SK-N-SH (cell line): ENCODE measurements at regions not wholly inside any gene's neighbourhood (a gene's known extent, or its start where the extent isn't known, plus 50 kb on each side); places are given as distances from the start of the nearest gene placed in this dataset.

Source experiments
- CTCF ChIA-PET: fragments of 300-600, 350-600 bp; formaldehyde crosslinking; extraction: SDS; loops from one replicate; lab custom pipeline; 2021; lab: Yijun Ruan, JAX
- POLR2A ChIA-PET: fragments of 350-600 bp; sonication (Branson Sonifier 250); formaldehyde crosslinking; extraction: SDS; loops from one replicate; lab custom pipeline; 2020; ENCODE audit warnings: antibody characterized with exemption, inconsistent platforms; lab: Yijun Ruan, JAX
- DNase-seq: peaks from one replicate; pipeline ENCODE4 v3.0.0; 2012
- H2AFZ ChIP-seq: fragments of 200-600 bp; sonication (generic); 2 replicates; pipeline ENCODE4 v1.8.1; 2016; ENCODE audit warnings: antibody characterized with exemption, mild to moderate bottlenecking, low read depth
- H3F3A ChIP-seq: fragments of 200-600 bp; sonication (generic); replicated peaks from 2 replicates; pipeline ENCODE3; 2016; ENCODE audit warnings: antibody characterized with exemption, mild to moderate bottlenecking; ENCODE audit not compliant: insufficient read depth
- H3K27ac ChIP-seq, 2 experiments: fragments of 200-500 bp in 1 of 2; fragments of 200-600 bp in 1 of 2; sonication (Bioruptor generic) in 1 of 2; sonication (generic), shearing (Covaris generic) in 1 of 2; 2 replicates each; pipeline versions ENCODE4 v1.5.1 to v1.6.1; 2014 to 2016; ENCODE audit warnings: low read depth in 2 of 2, inconsistent platforms in 1 of 2, low read length in 1 of 2, mild to moderate bottlenecking in 1 of 2, mixed read lengths in 1 of 2
- H3K27me3 ChIP-seq: fragments of 200-600 bp; sonication (generic), shearing (Covaris generic); 2 replicates; pipeline ENCODE4 v1.6.1; 2016; ENCODE audit warnings: mixed run types; ENCODE audit not compliant: insufficient read depth
- H3K36me3 ChIP-seq, 2 experiments: fragments of 200-500 bp in 1 of 2; fragments of 200-600 bp in 1 of 2; sonication (Bioruptor generic) in 1 of 2; sonication (generic) in 1 of 2; replicated peaks in 1 of 2; 2 replicates each; pipeline versions ENCODE3 to v1.5.1; 2014 to 2016; ENCODE audit warnings: low read length in 1 of 2, mild to moderate bottlenecking in 1 of 2; ENCODE audit not compliant: insufficient read depth in 2 of 2, control insufficient read depth in 1 of 2
- H3K4me1 ChIP-seq, 2 experiments: fragments of 200-500 bp in 1 of 2; fragments of 200-600 bp in 1 of 2; sonication (Bioruptor generic) in 1 of 2; sonication (generic), shearing (Covaris generic) in 1 of 2; 2 replicates each; pipeline versions ENCODE4 v1.5.1 to v1.6.1; 2014 to 2016; ENCODE audit warnings: low read depth in 1 of 2, low read length in 1 of 2, mixed run types in 1 of 2; ENCODE audit not compliant: insufficient read depth in 2 of 2, control insufficient read depth in 1 of 2
- H3K4me2 ChIP-seq: fragments of 200-600 bp; sonication (generic), shearing (Covaris generic); 2 replicates; pipeline ENCODE4 v1.6.1; 2017; ENCODE audit warnings: mixed run types
- H3K4me3 ChIP-seq, 2 experiments: fragments of 200-500 bp in 1 of 2; fragments of 200-600 bp in 1 of 2; sonication (Bioruptor generic) in 1 of 2; sonication (generic), shearing (Covaris generic) in 1 of 2; 2 replicates each; pipeline versions ENCODE4 v1.5.1 to v1.8.1; 2014 to 2016; ENCODE audit warnings: low read depth in 2 of 2, inconsistent platforms in 1 of 2, low read length in 1 of 2, mild to moderate bottlenecking in 1 of 2, mixed read lengths in 1 of 2, moderate library complexity in 1 of 2
- H3K79me2 ChIP-seq: fragments of 200-600 bp; sonication (generic); 2 replicates; pipeline ENCODE4 v1.8.1; 2017; ENCODE audit warnings: mild to moderate bottlenecking; ENCODE audit not compliant: insufficient read depth
- H3K9ac ChIP-seq: fragments of 200-600 bp; sonication (generic); 2 replicates; pipeline ENCODE4 v1.6.1; 2017; ENCODE audit warnings: mixed run types
- H3K9me2 ChIP-seq: fragments of 200-600 bp; sonication (generic); 2 replicates; pipeline ENCODE4 v1.6.1; 2017; ENCODE audit warnings: mixed run types
- H3K9me3 ChIP-seq: fragments of 200-600 bp; sonication (generic); 2 replicates; pipeline ENCODE4 v1.6.1; 2017; ENCODE audit warnings: mixed run types, mild to moderate bottlenecking, moderate library complexity
- H4K20me1 ChIP-seq: fragments of 200-600 bp; sonication (generic); 2 replicates; pipeline ENCODE4 v1.6.1; 2017; ENCODE audit warnings: mild to moderate bottlenecking, mixed run types; ENCODE audit not compliant: insufficient read depth
- CHD2 ChIP-seq: fragments of 150-350 bp; IDR thresholded peaks from 2 replicates; pipeline ENCODE4 v1.6.1; 2018; ENCODE audit warnings: low read length; ENCODE audit not compliant: partially characterized antibody
- CTCF ChIP-seq: fragments of 200-600 bp; sonication (generic); IDR thresholded peaks from 2 replicates; pipeline ENCODE4 v1.6.1; 2017; ENCODE audit warnings: antibody characterized with exemption, mild to moderate bottlenecking, moderate library complexity
- ELF1 ChIP-seq: IDR thresholded peaks from 2 replicates; pipeline ENCODE4 v1.4.0; 2012
- GABPA ChIP-seq: IDR thresholded peaks from 2 replicates; pipeline ENCODE4 v1.4.0; 2012; ENCODE audit warnings: low read depth, mild to moderate bottlenecking
- GATA2 ChIP-seq: sonication (generic); formaldehyde crosslinking; IDR thresholded peaks from 2 replicates; pipeline ENCODE4 v1.5.0; 2020; ENCODE audit warnings: mild to moderate bottlenecking, missing genetic modification reagents
- MXI1 ChIP-seq: IDR thresholded peaks from 2 replicates; pipeline ENCODE4 v1.6.1; 2012; ENCODE audit warnings: mild to moderate bottlenecking, low read depth, low read length, improper control_type of control experiment
- NFIC ChIP-seq: IDR thresholded peaks from 2 replicates; pipeline ENCODE4 v1.4.0; 2012; ENCODE audit warnings: borderline replicate concordance
- RAD21 ChIP-seq: IDR thresholded peaks from 2 replicates; pipeline ENCODE4 v1.6.1; 2012; ENCODE audit warnings: mild to moderate bottlenecking, low read length
- RCOR1 ChIP-seq: fragments of 150-350 bp; IDR thresholded peaks from 2 replicates; pipeline ENCODE4 v1.6.1; 2017; ENCODE audit warnings: antibody characterized with exemption, low read length
- RFX5 ChIP-seq: IDR thresholded peaks from 2 replicates; pipeline ENCODE4 v1.6.1; 2012; ENCODE audit warnings: mild to moderate bottlenecking, improper control_type of control experiment, low read length
- SMC3 ChIP-seq: IDR thresholded peaks from 2 replicates; pipeline ENCODE4 v1.6.1; 2012; ENCODE audit warnings: low read depth, low read length, improper control_type of control experiment
- USF1 ChIP-seq: IDR thresholded peaks from 2 replicates; pipeline ENCODE4 v1.4.0; 2012; ENCODE audit warnings: low read depth, borderline replicate concordance
- WGBS: methylation state at CpG from one replicate; pipeline ENCODE4 v1.1.6; 2017; ENCODE audit warnings: low lambda C conversion rate; 5-methylcytosine and 5-hydroxymethylcytosine counted together
- TF ChIP-seq, protein P1 (sequence below): fragments of 150-350 bp; IDR thresholded peaks from 2 replicates; pipeline ENCODE4 v1.6.1; 2017; ENCODE audit warnings: antibody characterized with exemption, low read length, low read depth, borderline replicate concordance

DNA sequence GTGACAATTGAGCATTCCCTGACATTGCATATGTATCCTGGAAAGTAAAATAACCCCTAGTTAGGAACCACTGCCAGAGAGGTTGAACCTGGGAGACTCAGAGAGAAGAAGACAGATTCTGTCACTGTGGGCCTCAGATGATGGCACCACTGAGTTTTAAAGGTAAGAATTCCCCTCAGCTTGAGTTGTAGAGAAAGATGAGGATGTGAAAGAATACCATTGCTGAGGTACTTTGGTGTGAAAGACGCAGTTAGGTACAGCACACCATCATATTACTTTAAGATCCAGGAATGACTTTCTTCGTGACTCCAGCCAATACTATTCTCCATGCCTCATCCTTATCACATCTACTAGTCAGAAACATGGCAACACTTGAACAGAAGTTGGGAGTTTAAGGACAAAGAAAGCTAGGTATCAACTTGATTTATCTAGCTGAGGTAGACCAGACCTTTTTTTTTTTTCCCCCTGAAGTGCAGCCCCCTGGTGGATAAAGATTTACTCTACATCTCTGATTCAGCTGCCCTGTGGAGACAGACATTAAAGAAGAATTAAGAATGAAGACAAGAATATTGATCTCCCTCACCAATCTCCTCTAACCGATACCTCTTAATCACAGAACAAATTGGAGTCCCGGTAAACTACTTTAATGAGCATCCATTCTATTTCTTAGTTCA lies 630.5 kb upstream of the FANCL start:
- H3K4me1 ChIP-seq, result no peaks in the 10 kb centered on the region
- no peaks in the 10 kb centered on the region for H3F3A ChIP-seq
- no peak overlapping the region for H3K4me2 ChIP-seq
- no peak for DNase-seq
- H3K27me3 ChIP-seq, result no peaks in the 10 kb centered on the region
- no peak overlapping the region for H2AFZ ChIP-seq
- H3K27ac ChIP-seq, result no peak overlapping the region
- POLR2A ChIA-PET, result no interaction called here
- H3K4me3 ChIP-seq, result no peak overlapping the region
- no peak overlapping the region for H3K9ac ChIP-seq
- no peaks in the 10 kb centered on the region for H3K36me3 ChIP-seq
- no peaks in the 10 kb centered on the region for H3K79me2 ChIP-seq
- no peaks in the 10 kb centered on the region for H4K20me1 ChIP-seq
- no peaks in the 10 kb centered on the region for H3K9me3 ChIP-seq
- H3K9me2 ChIP-seq, result no peaks in the 10 kb centered on the region
- CTCF ChIA-PET, result interaction anchor here (0.8 to 1.4 kb wide), 2 partner anchors 12 to 133 kb away, joined by 3 read pairs; no protein-coding TSS in a partner anchor
- TF ChIP-seq CTCF (peak; percentile 48), SMC3 (no peak), RAD21 (peak; percentile 18; the same call in 1 of the 2 replicates), GABPA (no peak), NFIC (no peak)
- 51% methylated on average over 4 of the region's 4 CpGs for WGBS

DNA sequence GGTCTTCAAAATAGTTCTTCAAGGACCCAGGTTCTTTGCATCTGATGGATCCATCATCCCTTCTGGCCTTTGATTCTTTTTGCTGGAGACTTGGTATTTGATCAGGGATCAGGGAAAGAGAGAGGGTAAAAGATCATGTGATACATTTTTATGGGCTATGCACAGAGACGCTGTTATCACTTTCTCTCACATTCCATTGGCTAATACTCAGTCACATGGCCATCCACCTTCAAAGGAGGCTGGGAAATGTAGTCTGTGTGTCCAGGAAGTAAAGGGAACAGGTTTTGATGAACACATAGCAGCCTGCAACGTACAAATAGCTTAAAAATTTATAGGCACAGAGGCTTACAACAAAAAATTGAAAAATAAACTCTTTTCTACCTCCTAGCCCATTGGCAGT lies 629.6 kb upstream of the FANCL start:
- H3K9me2 ChIP-seq, result no peaks in the 10 kb centered on the region
- no peaks in the 10 kb centered on the region for H3K36me3 ChIP-seq
- H3F3A ChIP-seq, result no peaks in the 10 kb centered on the region
- H3K4me1 ChIP-seq, result no peaks in the 10 kb centered on the region
- TF ChIP-seq USF1 (peak; percentile 88), RFX5 (no peak), ELF1 (peak; percentile 69; the same call in 1 of the 2 replicates), RAD21 (no peak)
- H3K4me3 ChIP-seq, result no peak overlapping the region
- no peak overlapping the region for H3K27ac ChIP-seq
- no peak for DNase-seq
- H3K4me2 ChIP-seq, result no peak overlapping the region
- H3K27me3 ChIP-seq, result no peaks in the 10 kb centered on the region
- 5% methylated on average over 2 of the region's 2 CpGs for WGBS
- no peaks in the 10 kb centered on the region for H4K20me1 ChIP-seq
- CTCF ChIA-PET, result no interaction called here
- no peak overlapping the region for H2AFZ ChIP-seq
- H3K9ac ChIP-seq, result no peak overlapping the region
- POLR2A ChIA-PET, result no interaction called here
- H3K79me2 ChIP-seq, result no peaks in the 10 kb centered on the region
- no peaks in the 10 kb centered on the region for H3K9me3 ChIP-seq

DNA sequence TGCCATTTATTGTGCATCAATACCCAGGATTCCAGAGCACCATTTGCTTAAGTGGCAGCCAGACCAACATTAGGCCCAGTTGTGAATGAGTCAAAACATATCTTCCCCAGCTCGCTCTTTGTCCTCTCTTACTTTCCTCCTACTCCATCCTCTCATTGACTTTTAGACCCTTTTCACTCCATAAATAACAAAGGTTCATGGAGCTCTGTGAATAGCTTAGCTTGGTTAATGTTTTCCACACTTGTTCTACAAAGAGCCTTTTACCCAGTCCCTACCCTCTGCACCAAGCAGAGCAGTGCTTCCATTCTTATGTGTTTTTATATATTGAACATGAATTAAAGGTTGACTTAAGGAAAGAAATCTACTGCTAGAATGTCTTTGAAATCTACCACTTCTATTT lies 625.8 kb upstream of the FANCL start:
- TF ChIP-seq GATA2 (CRISPR knock-in tag) (no peak), USF1 (no peak), CHD2 (no peak), RCOR1 (no peak), MXI1 (no peak)
- TF ChIP-seq, protein P1, sequence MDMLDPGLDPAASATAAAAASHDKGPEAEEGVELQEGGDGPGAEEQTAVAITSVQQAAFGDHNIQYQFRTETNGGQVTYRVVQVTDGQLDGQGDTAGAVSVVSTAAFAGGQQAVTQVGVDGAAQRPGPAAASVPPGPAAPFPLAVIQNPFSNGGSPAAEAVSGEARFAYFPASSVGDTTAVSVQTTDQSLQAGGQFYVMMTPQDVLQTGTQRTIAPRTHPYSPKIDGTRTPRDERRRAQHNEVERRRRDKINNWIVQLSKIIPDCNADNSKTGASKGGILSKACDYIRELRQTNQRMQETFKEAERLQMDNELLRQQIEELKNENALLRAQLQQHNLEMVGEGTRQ, result no peak
- no peak overlapping the region for H3K27ac ChIP-seq
- ChIA-PET CTCF (no interaction called here), POLR2A (no interaction called here)
- H3K27me3 ChIP-seq, result no peaks in the 10 kb centered on the region
- H4K20me1 ChIP-seq, result no peaks in the 10 kb centered on the region
- 47% methylated on average over 1 of the region's 1 CpG for WGBS
- H2AFZ ChIP-seq, result no peak overlapping the region
- no peaks in the 10 kb centered on the region for H3K9me2 ChIP-seq
- H3F3A ChIP-seq, result no peaks in the 10 kb centered on the region
- H3K36me3 ChIP-seq, result no peaks in the 10 kb centered on the region
- H3K4me2 ChIP-seq, result no peak overlapping the region
- no peak overlapping the region for H3K9ac ChIP-seq
- H3K4me3 ChIP-seq, result no peak overlapping the region
- H3K9me3 ChIP-seq, result no peaks in the 10 kb centered on the region
- no peaks in the 10 kb centered on the region for H3K4me1 ChIP-seq
- no peaks in the 10 kb centered on the region for H3K79me2 ChIP-seq
- no peak for DNase-seq
